ENCODE measurements at regions not wholly inside any gene's neighbourhood (a gene's known extent, or its start where the extent isn't known, plus 50 kb on each side); places are given as distances from the start of the nearest gene placed in this dataset.

DNA sequence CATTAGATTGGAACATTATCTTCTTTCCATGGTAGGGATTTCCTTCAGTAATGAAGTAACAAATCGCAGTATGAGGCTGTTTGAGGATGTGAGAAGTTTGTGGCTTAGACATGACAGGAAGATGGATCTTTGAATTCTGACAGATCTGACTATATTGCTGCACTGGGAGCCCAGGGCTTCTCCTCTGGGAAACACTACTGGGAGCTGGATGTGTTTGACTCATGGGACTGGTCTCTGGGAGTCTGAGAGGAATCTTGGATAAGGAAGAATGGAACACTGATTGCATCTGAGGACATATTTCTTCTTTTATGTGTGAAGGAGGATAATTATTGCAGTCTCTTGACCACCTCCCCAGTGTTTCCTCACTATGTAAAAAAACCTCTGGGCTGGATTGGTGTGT, 77.2 kb upstream of the ST6GAL2 start:
- Mint-ChIP-seq H3K9me3 (peaks cover 0 to 10% (median 1%) of the 10 kb centered on the region in 7 donors), H3K27me3 (ENCODE audit: low read depth in 3 of 3) (peaks cover 0 to 2% (median 0%) of the 10 kb centered on the region in 3 donors), H3K4me3 (no peak overlapping the region), H3K4me1 (no peaks in the 10 kb centered on the region), H3K27ac (no peak overlapping the region), H3K36me3 (no peaks in the 10 kb centered on the region)
- Histone ChIP-seq H2AFZ (ENCODE audit: insufficient read depth, low read depth, low read length, poor library complexity, severe bottlenecking) (no peak overlapping the region), H3K79me2 (ENCODE audit: insufficient read depth, low read length) (no peaks in the 10 kb centered on the region), H3K9me3 (replicated peaks in 1 of 2; ENCODE audit: control insufficient read depth in 1 of 2, insufficient read depth in 1 of 2, low read length in 2 of 2) (peaks cover 0 to 4% of the 10 kb centered on the region in 2 donors), H3K4me1 (ENCODE audit: control insufficient read depth in 1 of 2, insufficient read depth in 2 of 2, low read length in 2 of 2) (no peaks in the 10 kb centered on the region), H3K4me2 (replicated peaks; ENCODE audit: extremely low read depth, low read length, poor library complexity, severe bottlenecking) (no peak overlapping the region), H3K4me3 (replicated peaks in 1 of 3; ENCODE audit: low read depth in 2 of 3, low read length in 3 of 3) (no peak overlapping the region), H4K20me1 (ENCODE audit: insufficient read depth, low read length) (no peaks in the 10 kb centered on the region), H3K9ac (ENCODE audit: insufficient read depth, low read length, poor library complexity, severe bottlenecking) (no peak overlapping the region), H3K27ac (ENCODE audit: low read depth in 1 of 2, low read length in 2 of 2) (no peak overlapping the region), H3K27me3 (ENCODE audit: control insufficient read depth in 2 of 2, insufficient read depth in 2 of 2, low read length in 2 of 2) (no peaks in the 10 kb centered on the region), H3K36me3 (replicated peaks in 1 of 2; ENCODE audit: control insufficient read depth in 1 of 2, insufficient read depth in 2 of 2, low read length in 2 of 2) (no peaks in the 10 kb centered on the region)
- DNase-seq = no peak
- 67% methylated on average over 1 of the region's 1 CpG for WGBS (ENCODE audit: insufficient coverage)
- TF ChIP-seq, protein P1, sequence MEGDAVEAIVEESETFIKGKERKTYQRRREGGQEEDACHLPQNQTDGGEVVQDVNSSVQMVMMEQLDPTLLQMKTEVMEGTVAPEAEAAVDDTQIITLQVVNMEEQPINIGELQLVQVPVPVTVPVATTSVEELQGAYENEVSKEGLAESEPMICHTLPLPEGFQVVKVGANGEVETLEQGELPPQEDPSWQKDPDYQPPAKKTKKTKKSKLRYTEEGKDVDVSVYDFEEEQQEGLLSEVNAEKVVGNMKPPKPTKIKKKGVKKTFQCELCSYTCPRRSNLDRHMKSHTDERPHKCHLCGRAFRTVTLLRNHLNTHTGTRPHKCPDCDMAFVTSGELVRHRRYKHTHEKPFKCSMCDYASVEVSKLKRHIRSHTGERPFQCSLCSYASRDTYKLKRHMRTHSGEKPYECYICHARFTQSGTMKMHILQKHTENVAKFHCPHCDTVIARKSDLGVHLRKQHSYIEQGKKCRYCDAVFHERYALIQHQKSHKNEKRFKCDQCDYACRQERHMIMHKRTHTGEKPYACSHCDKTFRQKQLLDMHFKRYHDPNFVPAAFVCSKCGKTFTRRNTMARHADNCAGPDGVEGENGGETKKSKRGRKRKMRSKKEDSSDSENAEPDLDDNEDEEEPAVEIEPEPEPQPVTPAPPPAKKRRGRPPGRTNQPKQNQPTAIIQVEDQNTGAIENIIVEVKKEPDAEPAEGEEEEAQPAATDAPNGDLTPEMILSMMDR (IDR thresholded peaks at IDR 0.05) = no peak
- intact Hi-C loops (cut with micrococcal nuclease) = no loop called here

- Histone ChIP-seq H4K20me1 (ENCODE audit: insufficient read depth, low read length) (no peaks in the 10 kb centered on the region), H3K4me2 (replicated peaks; ENCODE audit: extremely low read depth, low read length, poor library complexity, severe bottlenecking) (no peak overlapping the region), H3K9ac (ENCODE audit: insufficient read depth, low read length, poor library complexity, severe bottlenecking) (no peak overlapping the region), H3K27ac (ENCODE audit: low read depth in 1 of 2, low read length in 2 of 2) (no peak overlapping the region), H3K4me3 (replicated peaks in 1 of 3; ENCODE audit: low read depth in 2 of 3, low read length in 3 of 3) (no peak overlapping the region), H3K36me3 (replicated peaks in 1 of 2; ENCODE audit: control insufficient read depth in 1 of 2, insufficient read depth in 2 of 2, low read length in 2 of 2) (no peaks in the 10 kb centered on the region), H2AFZ (ENCODE audit: insufficient read depth, low read depth, low read length, poor library complexity, severe bottlenecking) (no peak overlapping the region), H3K79me2 (ENCODE audit: insufficient read depth, low read length) (no peaks in the 10 kb centered on the region), H3K4me1 (ENCODE audit: control insufficient read depth in 1 of 2, insufficient read depth in 2 of 2, low read length in 2 of 2) (no peaks in the 10 kb centered on the region), H3K9me3 (replicated peaks in 1 of 2; ENCODE audit: control insufficient read depth in 1 of 2, insufficient read depth in 1 of 2, low read length in 2 of 2) (peaks cover 0 to 5% of the 10 kb centered on the region in 2 donors), H3K27me3 (ENCODE audit: control insufficient read depth in 2 of 2, insufficient read depth in 2 of 2, low read length in 2 of 2) (no peaks in the 10 kb centered on the region)
- Mint-ChIP-seq H3K27ac (no peak overlapping the region), H3K36me3 (no peaks in the 10 kb centered on the region), H3K27me3 (ENCODE audit: low read depth in 3 of 3) (peaks cover 0 to 2% (median 0%) of the 10 kb centered on the region in 3 donors), H3K4me3 (no peak overlapping the region), H3K9me3 (peaks cover 0 to 12% (median 0%) of the 10 kb centered on the region in 7 donors), H3K4me1 (no peaks in the 10 kb centered on the region)
- intact Hi-C loops (cut with micrococcal nuclease) = no loop called here
- DNase-seq = no peak
- TF ChIP-seq, protein P1 (IDR thresholded peaks at IDR 0.05) = no peak
- 92% methylated on average over 4 of the region's 5 CpGs for WGBS (ENCODE audit: insufficient coverage)
These were observed 77.9 kb upstream of the ST6GAL2 start for GRCh38 chr2:106963893-106964292.

Measured in CD14-positive monocyte (primary cell).